ENCODE measurements at regions not wholly inside any gene's neighbourhood (a gene's known extent, or its start where the extent isn't known, plus 50 kb on each side); places are given as distances from the start of the nearest gene placed in this dataset.

- DNase-seq: no peak
- Histone ChIP-seq H3K4me1 (no peaks in the 10 kb centered on the region), H3K9me3 (no peaks in the 10 kb centered on the region), H3K27me3 (no peaks in the 10 kb centered on the region), H3K27ac (no peak overlapping the region), H3K36me3 (no peaks in the 10 kb centered on the region), H3K4me3 (replicated peaks in 1 of 3) (no peak overlapping the region)
- TF ChIP-seq CTCF (IDR thresholded peaks at IDR 0.05) (no peak), POLR2A (IDR thresholded peaks at IDR 0.05) (no peak)
- WGBS, 2 donors: 74 to 75% methylated on average over 5 of the region's 5 CpGs
- intact Hi-C loops (cut with DNase I): no loop called here
These were observed 276.6 kb upstream of the MPDZ start for GRCh38 chr9:13555989-13556500.

- WGBS, 2 donors: 75 to 80% methylated on average over 4 of the region's 4 CpGs
- intact Hi-C loops (cut with DNase I): no loop called here
- TF ChIP-seq POLR2A (IDR thresholded peaks at IDR 0.05): no peak
- TF ChIP-seq CTCF (IDR thresholded peaks at IDR 0.05): no peak
- Histone ChIP-seq H3K36me3 (no peaks in the 10 kb centered on the region), H3K4me3 (replicated peaks in 1 of 3) (no peak overlapping the region), H3K4me1 (no peaks in the 10 kb centered on the region), H3K9me3 (no peaks in the 10 kb centered on the region), H3K27ac (no peak overlapping the region), H3K27me3 (no peaks in the 10 kb centered on the region)
- DNase-seq: no peak
These were observed 276.0 kb upstream of the MPDZ start for GRCh38 chr9:13555516-13555915.

- intact Hi-C loops (cut with DNase I): no loop called here
- H3K36me3 ChIP-seq: no peaks in the 10 kb centered on the region
- no peak for TF ChIP-seq CTCF (IDR thresholded peaks at IDR 0.05)
- TF ChIP-seq POLR2A (IDR thresholded peaks at IDR 0.05): no peak
- no peak overlapping the region for H3K27ac ChIP-seq
- no peaks in the 10 kb centered on the region for H3K4me1 ChIP-seq
- H3K4me3 ChIP-seq (replicated peaks in 1 of 3): no peak overlapping the region
- no peak for DNase-seq
- no peaks in the 10 kb centered on the region for H3K9me3 ChIP-seq
- no peaks in the 10 kb centered on the region for H3K27me3 ChIP-seq
These were observed 275.1 kb upstream of the MPDZ start for GRCh38 chr9:13554626-13555025.

GRCh38 chr9:13552606-13553215, 273.2 kb upstream of the MPDZ start:
- H3K4me1 ChIP-seq: no peaks in the 10 kb centered on the region
- no peaks in the 10 kb centered on the region for H3K27me3 ChIP-seq
- no peak overlapping the region for H3K27ac ChIP-seq
- 83 to 87% methylated on average over 5 of the region's 5 CpGs for WGBS, 2 donors
- no peaks in the 10 kb centered on the region for H3K9me3 ChIP-seq
- H3K4me3 ChIP-seq (replicated peaks in 1 of 3): no peak overlapping the region
- TF ChIP-seq CTCF (IDR thresholded peaks at IDR 0.05): no peak
- no peak for TF ChIP-seq POLR2A (IDR thresholded peaks at IDR 0.05)
- intact Hi-C loops (cut with DNase I): no loop called here
- H3K36me3 ChIP-seq: no peaks in the 10 kb centered on the region
- no peak for DNase-seq

- H3K9me3 ChIP-seq: no peaks in the 10 kb centered on the region
- H3K27ac ChIP-seq: no peak overlapping the region
- DNase-seq: no peak
- no peaks in the 10 kb centered on the region for H3K4me1 ChIP-seq
- no peaks in the 10 kb centered on the region for H3K36me3 ChIP-seq
- TF ChIP-seq CTCF (IDR thresholded peaks at IDR 0.05) (no peak), POLR2A (IDR thresholded peaks at IDR 0.05) (no peak)
- H3K27me3 ChIP-seq: no peaks in the 10 kb centered on the region
- intact Hi-C loops (cut with DNase I): no loop called here
- WGBS, 2 donors: 58 to 71% methylated on average over 2 of the region's 2 CpGs
- no peak overlapping the region for H3K4me3 ChIP-seq (replicated peaks in 1 of 3)
These were observed 271.0 kb upstream of the MPDZ start for GRCh38 chr9:13550519-13550918.

All from thyroid gland (tissue), 4 donors.